ENCODE measurements at regions not wholly inside any gene's neighbourhood (a gene's known extent, or its start where the extent isn't known, plus 50 kb on each side); places are given as distances from the start of the nearest gene placed in this dataset.

GRCh38 chr10:78405231-78405630, 371.6 kb downstream of the RPS24 start:
- in situ Hi-C loops (cut with MboI; ENCODE audit: low sequenced_read_pairs, unreplicated experiment), result no loop called here
- TF ChIP-seq CTCF (IDR thresholded peaks at IDR 0.05; ENCODE audit: borderline replicate concordance, control extremely low read depth, extremely low read depth, insufficient read depth, missing control alignments), result no peak
- DNase-seq (ENCODE audit: low spot score), result no peak

- in situ Hi-C loops (cut with MboI; ENCODE audit: low sequenced_read_pairs, unreplicated experiment), result no loop called here
- no peak for TF ChIP-seq CTCF (IDR thresholded peaks at IDR 0.05; ENCODE audit: borderline replicate concordance, control extremely low read depth, extremely low read depth, insufficient read depth, missing control alignments)
- DNase-seq (ENCODE audit: low spot score), result no peak
Measured at GRCh38 chr10:78405736-78406135, 372.1 kb downstream of the RPS24 start.

GRCh38 chr10:78406648-78407008, 373.0 kb downstream of the RPS24 start:
- no peak for TF ChIP-seq CTCF (IDR thresholded peaks at IDR 0.05; ENCODE audit: borderline replicate concordance, control extremely low read depth, extremely low read depth, insufficient read depth, missing control alignments)
- in situ Hi-C loops (cut with MboI; ENCODE audit: low sequenced_read_pairs, unreplicated experiment), result no loop called here
- no peak for DNase-seq (ENCODE audit: low spot score)

GRCh38 chr10:78407009-78407711, 373.5 kb downstream of the RPS24 start:
- peak; percentile 72 for DNase-seq (ENCODE audit: low spot score)
- in situ Hi-C loops (cut with MboI; ENCODE audit: low sequenced_read_pairs, unreplicated experiment), result no loop called here
- TF ChIP-seq CTCF (IDR thresholded peaks at IDR 0.05; ENCODE audit: borderline replicate concordance, control extremely low read depth, extremely low read depth, insufficient read depth, missing control alignments), result no peak

GRCh38 chr10:78407966-78408365, 374.3 kb downstream of the RPS24 start:
- TF ChIP-seq CTCF (IDR thresholded peaks at IDR 0.05; ENCODE audit: borderline replicate concordance, control extremely low read depth, extremely low read depth, insufficient read depth, missing control alignments), result no peak
- in situ Hi-C loops (cut with MboI; ENCODE audit: low sequenced_read_pairs, unreplicated experiment), result no loop called here
- DNase-seq (ENCODE audit: low spot score), result no peak

GRCh38 chr10:78408671-78409472, 375.2 kb downstream of the RPS24 start:
- TF ChIP-seq CTCF (IDR thresholded peaks at IDR 0.05; ENCODE audit: borderline replicate concordance, control extremely low read depth, extremely low read depth, insufficient read depth, missing control alignments), result no peak
- in situ Hi-C loops (cut with MboI; ENCODE audit: low sequenced_read_pairs, unreplicated experiment), result no loop called here
- DNase-seq (ENCODE audit: low spot score), result no peak

Measured in GM13976 (cell line).